H9 (cell line): ENCODE measurements at regions not wholly inside any gene's neighbourhood (a gene's known extent, or its start where the extent isn't known, plus 50 kb on each side); places are given as distances from the start of the nearest gene placed in this dataset.

Experiments
- DNase-seq: peaks from one replicate; pipeline ENCODE4 v3.0.0-alpha.2; 2017
- H2AFZ ChIP-seq: one replicate; pipeline ENCODE4 v1.6.1; 2013; ENCODE audit warnings: mild to moderate bottlenecking, low read length, control low read depth, moderate library complexity
- H2AK5ac ChIP-seq: 2 replicates; pipeline ENCODE4 v1.6.1; 2013; ENCODE audit warnings: low read length, control low read depth, mixed read lengths; ENCODE audit not compliant: insufficient read length
- H2BK120ac ChIP-seq: one replicate; pipeline ENCODE4 v1.6.1; 2013; ENCODE audit warnings: low read depth, mild to moderate bottlenecking, low read length, control low read depth, inconsistent platforms; ENCODE audit not compliant: poor library complexity, severe bottlenecking
- H2BK12ac ChIP-seq: 2 replicates; pipeline ENCODE4 v1.6.1; 2013; ENCODE audit warnings: low read length, control low read depth, mixed read lengths, low read depth; ENCODE audit not compliant: insufficient read length
- H2BK15ac ChIP-seq: 2 replicates; pipeline ENCODE4 v1.6.1; 2013; ENCODE audit warnings: low read depth, low read length, control low read depth
- H2BK20ac ChIP-seq: one replicate; pipeline ENCODE4 v1.6.1; 2013; ENCODE audit warnings: low read depth, mild to moderate bottlenecking, low read length, control low read depth, inconsistent platforms; ENCODE audit not compliant: poor library complexity, severe bottlenecking
- H2BK5ac ChIP-seq: 2 replicates; pipeline ENCODE4 v1.6.1; 2013; ENCODE audit warnings: low read length, control low read depth, mixed read lengths; ENCODE audit not compliant: insufficient read length
- H3K14ac ChIP-seq: 2 replicates; pipeline ENCODE4 v1.6.1; 2013; ENCODE audit warnings: low read length, control low read depth; ENCODE audit not compliant: insufficient read depth
- H3K18ac ChIP-seq: 2 replicates; pipeline ENCODE4 v1.6.1; 2013; ENCODE audit warnings: low read depth, mild to moderate bottlenecking, mixed read lengths, low read length, control low read depth; ENCODE audit not compliant: insufficient read length
- H3K23ac ChIP-seq: 2 replicates; pipeline ENCODE4 v1.6.1; 2013; ENCODE audit warnings: low read length, control low read depth, mixed read lengths, low read depth; ENCODE audit not compliant: insufficient read length
- H3K23me2 ChIP-seq: 2 replicates; pipeline ENCODE4 v1.6.1; 2013; ENCODE audit warnings: low read depth, mild to moderate bottlenecking, mixed read lengths, low read length, control low read depth; ENCODE audit not compliant: insufficient read length, poor library complexity, severe bottlenecking
- H3K27ac ChIP-seq: 2 replicates; pipeline ENCODE4 v1.5.1; 2013; ENCODE audit warnings: low read length, control low read depth, mixed read lengths, low read depth; ENCODE audit not compliant: insufficient read length
- H3K27me3 ChIP-seq: 2 replicates; pipeline ENCODE4 v1.6.1; 2013; ENCODE audit warnings: low read length, control low read depth, inconsistent platforms; ENCODE audit not compliant: insufficient read depth
- H3K4ac ChIP-seq: 2 replicates; pipeline ENCODE4 v1.6.1; 2013; ENCODE audit warnings: low read depth, mild to moderate bottlenecking, control low read depth, inconsistent platforms, low read length, moderate library complexity
- H3K4me1 ChIP-seq: 2 replicates; pipeline ENCODE4 v1.6.1; 2013; ENCODE audit warnings: low read length, control low read depth, inconsistent platforms; ENCODE audit not compliant: insufficient read depth
- H3K4me2 ChIP-seq: 2 replicates; pipeline ENCODE4 v1.6.1; 2013; ENCODE audit warnings: low read length, control low read depth, mixed read lengths; ENCODE audit not compliant: insufficient read length, insufficient read depth
- H3K56ac ChIP-seq: 2 replicates; pipeline ENCODE4 v1.6.1; 2013; ENCODE audit warnings: low read depth, mild to moderate bottlenecking, mixed read lengths, low read length, control low read depth; ENCODE audit not compliant: insufficient read length
- H3K79me1 ChIP-seq: 2 replicates; pipeline ENCODE4 v1.6.1; 2013; ENCODE audit warnings: low read depth, mild to moderate bottlenecking, moderate library complexity, low read length, control low read depth, inconsistent platforms; ENCODE audit not compliant: insufficient read depth, poor library complexity, severe bottlenecking
- H3K79me2 ChIP-seq: 2 replicates; pipeline ENCODE4 v1.6.1; 2013; ENCODE audit warnings: low read length, control low read depth, inconsistent platforms; ENCODE audit not compliant: insufficient read depth
- H3K9ac ChIP-seq: 2 replicates; pipeline ENCODE4 v1.6.1; 2013; ENCODE audit warnings: low read length, control low read depth, mixed read lengths; ENCODE audit not compliant: insufficient read length; ENCODE audit errors: extremely low read depth
- H3K9me3 ChIP-seq: one replicate; pipeline ENCODE4 v1.6.1; 2013; ENCODE audit warnings: low read depth, low read length, inconsistent platforms; ENCODE audit not compliant: control insufficient read depth
- H3T11ph ChIP-seq: one replicate; pipeline ENCODE4 v1.6.1; 2013; ENCODE audit warnings: mild to moderate bottlenecking, low read length, control low read depth, inconsistent platforms
- H4K20me1 ChIP-seq: one replicate; pipeline ENCODE4 v1.6.1; 2013; ENCODE audit not compliant: control insufficient read depth, insufficient read length, insufficient read depth
- H4K5ac ChIP-seq: 2 replicates; pipeline ENCODE4 v1.6.1; 2013; ENCODE audit warnings: low read depth, mild to moderate bottlenecking, mixed read lengths, low read length, control low read depth; ENCODE audit not compliant: insufficient read length
- H4K8ac ChIP-seq: replicated peaks from 2 replicates; pipeline ENCODE4 v1.6.1; 2013; ENCODE audit warnings: low read length, control low read depth, mixed read lengths, low read depth; ENCODE audit not compliant: insufficient read length
- H4K91ac ChIP-seq: 2 replicates; pipeline ENCODE4 v1.6.1; 2013; ENCODE audit warnings: low read depth, mild to moderate bottlenecking, moderate library complexity, mixed read lengths, low read length, control low read depth; ENCODE audit not compliant: insufficient read length
- H3K27ac Mint-ChIP-seq, 3 experiments: 2 replicates in 2 of 3; 3 replicates in 1 of 3; pipeline ENCODE4 v1.8.0; 2020 to 2021; ENCODE audit warnings: mixed read lengths in 3 of 3, mild to moderate bottlenecking in 1 of 3, moderate library complexity in 1 of 3
- H3K27me3 Mint-ChIP-seq: 2 replicates; pipeline ENCODE4 v1.8.0; 2021; ENCODE audit warnings: low read depth, mild to moderate bottlenecking, moderate library complexity, mixed read lengths
- H3K36me3 Mint-ChIP-seq, 3 experiments: 2 replicates in 2 of 3; 3 replicates in 1 of 3; pipeline ENCODE4 v1.8.0; 2020 to 2021; ENCODE audit warnings: low read depth in 3 of 3, mixed read lengths in 3 of 3; ENCODE audit not compliant: insufficient read depth in 1 of 3
- H3K4me1 Mint-ChIP-seq, 2 experiments: 2 replicates each; pipeline ENCODE4 v1.8.0; 2020; ENCODE audit warnings: mixed read lengths in 2 of 2
- H3K4me3 Mint-ChIP-seq, 2 experiments: 2 replicates in 1 of 2; 3 replicates in 1 of 2; pipeline ENCODE4 v1.8.0; 2020 to 2021; ENCODE audit warnings: mild to moderate bottlenecking in 2 of 2, mixed read lengths in 2 of 2, moderate library complexity in 1 of 2
- H3K9me3 Mint-ChIP-seq, 2 experiments: 2 replicates in 1 of 2; 3 replicates in 1 of 2; pipeline ENCODE4 v1.8.0; 2020; ENCODE audit warnings: mild to moderate bottlenecking in 2 of 2, mixed read lengths in 2 of 2, moderate library complexity in 1 of 2
- WGBS: extraction: QIAGEN DNeasy Blood & Tissue Kit; methylation state at CpG from one replicate; pipeline ENCODE4 v1.1.7; 2013; ENCODE audit warnings: missing lambda C conversion rate, low lambda C conversion rate, mixed read lengths; ENCODE audit not compliant: insufficient read length; ENCODE audit errors: extremely low coverage; 5-methylcytosine and 5-hydroxymethylcytosine counted together
- TF ChIP-seq, protein P1 (sequence below): fragments of 200-600 bp; sonication (generic); conservative IDR thresholded peaks from 3 replicates; pipeline ENCODE4 v1.8.0; 2021; ENCODE audit warnings: antibody characterized with exemption, mild to moderate bottlenecking

DNA sequence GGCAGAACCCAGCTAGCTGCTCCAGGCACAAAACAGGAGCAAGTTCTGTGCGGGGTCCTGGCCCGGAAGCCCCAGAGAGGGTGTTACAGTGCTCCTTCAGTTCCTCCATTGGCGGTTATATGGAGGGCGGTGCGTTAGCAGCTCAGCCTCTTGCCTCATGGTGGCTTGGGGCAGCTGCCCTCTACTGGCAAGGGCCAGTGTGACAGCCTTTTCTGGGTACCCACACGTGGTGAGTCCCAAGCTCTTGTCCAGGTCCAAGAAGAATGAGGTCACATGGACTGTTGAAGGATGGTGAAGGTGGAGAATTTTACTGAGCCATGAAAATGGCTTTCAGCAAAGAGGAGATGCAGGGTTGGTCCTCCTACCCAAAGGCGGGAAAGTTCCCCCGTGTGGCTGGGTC lies 100.5 kb downstream of the WT1 start:
- Mint-ChIP-seq H3K4me1 (peaks cover 10 to 14% of the 10 kb centered on the region in 2 experiments; a peak in 3 of 4 replicates), H3K9me3 (peaks cover 10% of the 10 kb centered on the region in 2 experiments), H3K27me3 (peaks cover 55% of the 10 kb centered on the region), H3K4me3 (no peak overlapping the region), H3K36me3 (peaks cover 4 to 14% (median 8%) of the 10 kb centered on the region in 3 experiments; a peak in 6 of 7 replicates), H3K27ac (no peak overlapping the region)
- Histone ChIP-seq H2BK15ac (no peak overlapping the region), H2BK5ac (no peak overlapping the region), H3K27ac (no peak overlapping the region), H3K18ac (no peak overlapping the region), H3K79me1 (no peaks in the 10 kb centered on the region), H3K56ac (no peak overlapping the region), H3K23ac (no peak overlapping the region), H3K9ac (no peak overlapping the region), H4K91ac (no peak overlapping the region), H2AK5ac (no peak overlapping the region), H3T11ph (no peak overlapping the region), H3K23me2 (peaks cover 4% of the 10 kb centered on the region), H2BK12ac (no peak overlapping the region), H3K4me2 (no peak overlapping the region), H3K4ac (no peak overlapping the region), H3K14ac (no peak overlapping the region), H2BK20ac (no peak overlapping the region), H2AFZ (no peak overlapping the region), H4K20me1 (no peaks in the 10 kb centered on the region), H3K27me3 (peaks cover 4% of the 10 kb centered on the region; the same call in 1 of the 2 replicates), H3K9me3 (peaks cover 6% of the 10 kb centered on the region), H4K8ac (no peak overlapping the region), H3K79me2 (no peaks in the 10 kb centered on the region), H2BK120ac (no peak overlapping the region), H3K4me1 (no peaks in the 10 kb centered on the region; the same call in 1 of the 2 replicates), H4K5ac (no peak overlapping the region)
- TF ChIP-seq, protein P1, sequence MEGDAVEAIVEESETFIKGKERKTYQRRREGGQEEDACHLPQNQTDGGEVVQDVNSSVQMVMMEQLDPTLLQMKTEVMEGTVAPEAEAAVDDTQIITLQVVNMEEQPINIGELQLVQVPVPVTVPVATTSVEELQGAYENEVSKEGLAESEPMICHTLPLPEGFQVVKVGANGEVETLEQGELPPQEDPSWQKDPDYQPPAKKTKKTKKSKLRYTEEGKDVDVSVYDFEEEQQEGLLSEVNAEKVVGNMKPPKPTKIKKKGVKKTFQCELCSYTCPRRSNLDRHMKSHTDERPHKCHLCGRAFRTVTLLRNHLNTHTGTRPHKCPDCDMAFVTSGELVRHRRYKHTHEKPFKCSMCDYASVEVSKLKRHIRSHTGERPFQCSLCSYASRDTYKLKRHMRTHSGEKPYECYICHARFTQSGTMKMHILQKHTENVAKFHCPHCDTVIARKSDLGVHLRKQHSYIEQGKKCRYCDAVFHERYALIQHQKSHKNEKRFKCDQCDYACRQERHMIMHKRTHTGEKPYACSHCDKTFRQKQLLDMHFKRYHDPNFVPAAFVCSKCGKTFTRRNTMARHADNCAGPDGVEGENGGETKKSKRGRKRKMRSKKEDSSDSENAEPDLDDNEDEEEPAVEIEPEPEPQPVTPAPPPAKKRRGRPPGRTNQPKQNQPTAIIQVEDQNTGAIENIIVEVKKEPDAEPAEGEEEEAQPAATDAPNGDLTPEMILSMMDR = peak; percentile 68
- WGBS = no CpG with 5 or more reads among the region's 8 CpGs
- peak; percentile 93 for DNase-seq
